ENCODE measurements at regions not wholly inside any gene's neighbourhood (a gene's known extent, or its start where the extent isn't known, plus 50 kb on each side); places are given as distances from the start of the nearest gene placed in this dataset.
A peak's percentile ranks its signal among the peaks of the same experiment; 100 is the strongest.
"Not testable (repeated sequence)": the region's sequence is repeated elsewhere in the genome, so short reads cannot be mapped to it uniquely, and the experiment has no call there.

DNA sequence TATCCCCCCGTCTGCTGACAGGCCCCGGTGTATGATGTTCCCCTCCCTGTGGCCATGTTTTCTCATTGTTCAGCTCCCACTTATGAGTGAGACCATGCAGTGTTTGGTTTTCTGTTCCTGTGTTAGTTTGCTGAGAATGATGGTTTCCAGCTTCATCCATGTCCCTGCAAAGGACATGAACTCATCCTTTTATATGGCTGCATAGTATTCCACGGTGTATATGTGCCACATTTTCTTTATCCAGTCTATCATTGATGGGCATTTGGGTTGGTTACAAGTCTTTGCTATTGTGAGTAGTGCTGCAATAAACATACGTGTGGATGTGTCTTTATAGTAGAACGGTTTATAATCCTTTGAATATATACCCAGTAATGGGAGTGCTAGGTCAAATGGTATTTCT, 244.7 kb downstream of the NEBL start:
- not testable (repeated sequence) for DNase-seq

DNA sequence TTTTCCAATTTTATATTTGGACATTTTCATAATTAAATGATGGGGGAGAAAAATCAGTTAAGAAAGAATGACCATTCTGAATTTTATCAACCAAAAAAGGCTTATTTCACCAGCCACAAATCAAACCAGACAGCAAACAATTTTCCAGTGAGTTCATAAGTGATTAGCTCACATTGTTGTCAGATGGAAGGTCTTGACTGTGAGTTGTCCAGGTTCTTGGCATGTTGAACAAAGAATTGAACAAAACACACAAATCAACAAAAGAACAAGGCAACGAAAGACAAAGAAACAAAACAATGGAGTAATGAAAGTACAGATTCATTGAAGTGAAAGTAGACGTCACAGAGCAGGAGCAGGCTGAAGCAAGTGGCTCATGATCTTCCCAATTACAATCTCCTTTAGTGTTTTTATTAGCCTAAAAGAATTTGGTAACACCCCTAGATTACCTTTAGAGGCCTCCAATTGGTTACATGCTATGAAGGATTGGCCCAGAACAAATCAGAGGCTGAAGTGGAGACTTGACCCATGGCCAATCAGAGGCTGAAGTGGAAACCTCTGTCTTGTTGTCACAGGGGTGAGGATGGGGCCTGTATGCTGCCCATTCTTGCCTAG, 248.7 kb downstream of the NEBL start:
- no peak for DNase-seq

GRCh38 chr10:20647756-20648155, 249.4 kb downstream of the NEBL start:
- DNase-seq: no peak

DNA sequence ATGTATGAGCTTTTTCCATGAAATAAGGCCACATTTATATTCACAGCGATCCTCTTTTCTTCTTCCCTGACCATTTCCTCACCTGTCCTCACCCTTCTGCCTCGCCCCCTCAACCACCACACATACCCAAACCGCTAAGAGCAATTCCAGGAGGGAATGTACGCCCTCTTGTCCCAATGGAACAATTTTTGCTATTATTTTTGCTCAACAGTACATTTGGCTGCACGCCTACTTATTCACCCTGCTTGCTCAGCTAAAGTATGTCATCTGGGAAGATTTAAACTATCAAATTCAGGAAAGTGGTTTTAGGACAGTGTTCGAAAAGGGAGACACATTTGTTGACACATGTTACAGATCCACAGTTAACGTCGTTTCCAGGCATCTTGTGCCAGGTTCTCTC, 252.7 kb downstream of the NEBL start:
- no peak for DNase-seq

DNA sequence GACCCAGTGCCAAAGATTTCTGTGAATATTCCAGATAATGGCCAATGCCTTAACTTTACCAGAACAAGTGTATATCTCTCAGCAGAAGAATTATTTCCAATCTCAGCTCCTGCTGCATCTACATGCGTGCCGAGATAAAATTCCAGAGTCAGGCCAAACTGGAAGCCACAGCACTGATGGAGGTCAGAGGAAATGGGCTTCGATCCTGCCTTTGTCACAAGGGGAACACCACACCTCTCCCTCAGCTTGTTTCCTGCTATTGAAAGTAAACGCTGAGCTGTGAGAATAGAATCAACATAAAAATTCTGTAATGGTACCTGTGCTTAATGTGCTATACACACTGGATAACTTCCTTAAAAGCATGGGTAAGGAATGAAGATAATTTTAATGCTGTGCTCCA, 255.5 kb downstream of the NEBL start:
- DNase-seq: no peak

- DNase-seq: no peak
These were observed 261.5 kb downstream of the NEBL start for GRCh38 chr10:20635570-20635969.

GRCh38 chr10:20634839-20635238, 262.3 kb downstream of the NEBL start:
- no peak for DNase-seq

- no peak for DNase-seq
These were observed 263.4 kb downstream of the NEBL start for GRCh38 chr10:20633714-20634113.

DNA sequence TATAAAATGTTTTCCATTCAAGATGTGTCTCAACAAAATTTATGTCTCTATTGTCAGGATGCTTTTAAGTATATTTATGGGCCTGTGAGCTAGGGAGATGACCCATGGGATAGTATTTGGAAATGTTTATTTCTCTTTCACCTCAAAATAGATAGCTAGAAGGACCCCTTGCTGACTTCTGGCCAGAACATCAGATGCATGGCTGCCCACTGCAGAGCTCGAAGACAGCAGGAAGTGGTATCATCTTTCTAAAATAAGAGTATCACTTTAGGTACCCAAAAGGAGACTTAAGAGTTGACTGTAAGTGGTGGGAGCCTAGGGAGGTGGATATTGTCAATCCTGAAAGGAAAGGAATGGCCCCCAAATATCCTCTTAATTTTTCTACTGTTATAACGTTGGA, 264.4 kb downstream of the NEBL start:
- DNase-seq: no peak

DNA sequence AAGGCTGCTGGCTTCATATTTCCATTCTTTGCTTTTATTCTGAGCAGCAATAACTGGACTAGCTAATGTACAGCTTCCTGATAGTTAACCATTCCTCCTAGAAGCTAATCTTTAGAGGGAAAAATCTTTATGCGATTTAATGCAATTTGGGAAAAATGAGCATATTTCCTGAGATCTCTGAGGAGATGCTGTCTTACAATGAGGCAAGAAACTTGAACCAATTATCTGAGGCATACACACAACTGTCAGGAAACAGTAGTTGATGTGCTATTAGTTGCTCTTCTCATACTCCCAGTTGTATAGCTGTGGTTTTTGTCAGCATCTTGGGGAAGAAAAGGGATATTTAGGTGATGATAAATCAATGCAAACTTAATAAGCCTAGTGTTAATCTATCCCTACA, 265.9 kb downstream of the NEBL start:
- no peak for DNase-seq

GRCh38 chr10:20630092-20630643, 266.9 kb downstream of the NEBL start:
- DNase-seq: no peak

GRCh38 chr10:20627946-20628507, 269.1 kb downstream of the NEBL start:
- DNase-seq: no peak

DNA sequence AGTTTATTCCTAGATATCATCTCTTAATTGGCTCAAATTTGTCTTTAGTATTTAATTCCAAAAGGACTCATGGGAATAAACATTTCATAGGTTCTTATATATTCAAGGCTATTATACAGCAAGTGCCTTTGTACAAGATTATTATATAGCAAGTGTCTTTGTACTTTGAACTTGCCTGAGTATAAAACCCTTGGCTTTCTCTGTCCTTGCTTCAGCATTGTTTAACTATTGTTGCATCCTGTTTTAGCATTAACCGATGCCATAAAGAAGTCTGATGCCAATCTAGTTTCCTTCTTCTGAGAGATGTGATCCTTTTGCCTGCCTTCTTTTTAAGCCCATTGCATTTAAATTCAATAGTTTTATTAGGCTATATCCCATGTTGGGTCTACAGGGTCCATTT, 270.0 kb downstream of the NEBL start:
- no peak for DNase-seq

DNA sequence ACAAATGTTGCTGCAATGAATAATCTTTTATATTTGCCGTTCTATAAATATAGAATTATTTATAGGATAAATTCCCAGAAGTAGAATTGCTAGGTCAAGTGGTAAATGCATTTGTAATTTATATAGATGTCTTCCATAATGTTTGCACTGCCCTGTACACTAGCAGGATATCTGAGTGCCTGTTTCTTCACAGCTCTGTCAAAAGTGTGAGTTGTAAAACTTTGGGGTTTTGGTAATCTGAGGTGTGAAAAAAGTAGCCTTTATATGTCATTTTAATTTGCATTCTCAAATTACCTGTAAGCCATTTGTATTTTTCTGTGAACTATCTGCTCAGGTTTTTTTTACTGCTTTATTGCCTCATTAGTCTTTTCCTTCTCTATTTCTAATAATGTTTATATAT, 271.2 kb downstream of the NEBL start:
- no peak for DNase-seq

- no peak for DNase-seq
These were observed 272.5 kb downstream of the NEBL start for GRCh38 chr10:20624642-20625041.

- DNase-seq: no peak
These were observed 273.6 kb downstream of the NEBL start for GRCh38 chr10:20623546-20623945.

- DNase-seq: no peak
These were observed 274.4 kb downstream of the NEBL start for GRCh38 chr10:20622531-20623211.

GRCh38 chr10:20620981-20621380, 276.1 kb downstream of the NEBL start:
- no peak for DNase-seq

DNA sequence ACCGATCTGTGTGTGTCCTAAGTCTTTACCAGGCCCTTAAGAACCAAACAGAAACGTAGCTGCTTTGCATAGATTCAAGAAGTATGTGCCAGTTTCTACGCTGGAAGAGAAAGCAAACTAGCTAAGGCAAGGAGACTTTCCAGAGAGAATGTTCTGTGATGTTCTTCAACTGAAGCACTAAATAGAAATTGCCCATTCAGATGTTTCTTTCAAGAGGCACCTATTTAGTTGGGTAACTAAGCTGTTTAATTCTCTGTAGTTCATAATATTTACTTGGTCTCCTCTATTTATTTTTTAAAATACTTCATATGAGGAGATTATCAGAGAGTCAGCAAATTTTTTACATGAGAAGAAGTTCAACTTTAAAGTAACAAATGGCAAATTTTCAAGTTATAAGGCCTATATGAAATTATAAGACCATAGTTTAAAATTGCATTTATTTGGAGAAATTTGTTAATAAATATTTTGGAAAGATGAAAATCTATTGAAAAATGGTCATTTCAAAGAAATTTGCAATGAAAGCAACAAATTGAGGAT, 279.0 kb downstream of the NEBL start:
- DNase-seq: no peak

- DNase-seq: peak; percentile 94 to 95
These were observed 279.9 kb downstream of the NEBL start for GRCh38 chr10:20616918-20617810.

GRCh38 chr10:20616056-20616671, 280.9 kb downstream of the NEBL start:
- no peak for DNase-seq

DNA sequence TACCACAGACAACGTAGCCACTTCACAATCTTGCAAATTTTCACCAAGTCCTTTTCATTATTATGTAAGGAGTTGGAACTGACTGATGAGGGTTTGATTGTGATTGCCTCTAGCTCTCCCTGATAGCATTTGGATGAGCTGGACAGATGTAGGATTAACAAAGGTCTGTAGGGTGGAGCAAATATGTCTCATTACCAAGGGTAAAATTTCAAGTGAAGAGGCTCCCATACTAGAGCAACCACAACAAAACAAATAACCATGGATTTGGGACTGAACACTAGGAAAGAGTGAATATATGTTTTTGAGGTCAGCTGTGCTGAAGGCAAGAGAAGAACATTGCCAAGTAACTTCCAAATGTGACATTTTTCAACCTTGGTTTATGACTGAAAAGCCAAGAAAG, 281.7 kb downstream of the NEBL start:
- DNase-seq: no peak

DNA sequence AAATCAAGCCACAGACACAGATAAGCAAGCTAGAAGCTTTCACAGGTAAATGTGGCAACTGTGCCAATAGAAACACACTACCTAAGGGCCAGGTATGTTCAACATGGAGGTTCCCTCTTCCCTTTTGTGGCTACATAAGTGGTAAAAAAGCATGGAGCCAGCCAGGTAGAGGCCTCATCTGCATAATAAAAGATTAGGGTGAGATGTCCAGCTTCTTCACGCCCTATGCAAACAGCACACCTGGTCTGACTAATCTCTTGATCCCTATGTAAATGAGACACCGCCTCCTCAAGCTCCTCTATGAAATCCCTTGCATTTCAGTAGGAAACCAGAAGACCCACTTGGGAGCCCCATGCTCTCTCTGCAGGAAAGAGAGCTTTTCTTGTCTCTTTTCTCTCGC, 282.2 kb downstream of the NEBL start:
- no peak for DNase-seq
